ENCODE measurements at regions not wholly inside any gene's neighbourhood (a gene's known extent, or its start where the extent isn't known, plus 50 kb on each side); places are given as distances from the start of the nearest gene placed in this dataset.

GRCh38 chr21:26669215-26669764, 96.2 kb upstream of the CYYR1 start:
- FAIRE-seq = no peak
- no peak for DNase-seq (ENCODE audit: low spot score in 2 of 2)

DNA sequence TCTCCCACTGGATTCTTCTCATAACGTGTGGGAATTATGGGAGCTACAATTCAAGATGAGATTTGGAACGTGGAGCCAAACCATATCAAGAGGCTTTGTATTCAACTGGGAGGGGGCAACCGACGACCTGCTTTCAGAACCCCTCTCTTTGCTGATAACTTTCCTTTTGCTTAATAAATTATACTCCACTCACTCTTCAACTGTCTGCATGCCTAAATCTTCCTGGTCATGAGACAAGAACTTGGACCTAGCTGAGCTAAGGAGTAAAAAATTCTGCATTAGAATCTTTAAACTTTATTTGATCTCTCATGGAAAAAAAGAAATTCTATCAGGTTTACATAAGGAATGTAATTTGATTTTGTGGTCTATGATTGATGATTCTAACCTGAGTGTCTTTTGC, 86.7 kb upstream of the CYYR1 start:
- no peak for FAIRE-seq

GRCh38 chr21:26659182-26659581, 86.1 kb upstream of the CYYR1 start:
- FAIRE-seq (no peak), DNase-seq (ENCODE audit: low spot score in 2 of 2) (no peak)

More for the DNA sequence above, 86.7 kb upstream of the CYYR1 start:
- DNase-seq (ENCODE audit: low spot score in 2 of 2) = no peak

DNA sequence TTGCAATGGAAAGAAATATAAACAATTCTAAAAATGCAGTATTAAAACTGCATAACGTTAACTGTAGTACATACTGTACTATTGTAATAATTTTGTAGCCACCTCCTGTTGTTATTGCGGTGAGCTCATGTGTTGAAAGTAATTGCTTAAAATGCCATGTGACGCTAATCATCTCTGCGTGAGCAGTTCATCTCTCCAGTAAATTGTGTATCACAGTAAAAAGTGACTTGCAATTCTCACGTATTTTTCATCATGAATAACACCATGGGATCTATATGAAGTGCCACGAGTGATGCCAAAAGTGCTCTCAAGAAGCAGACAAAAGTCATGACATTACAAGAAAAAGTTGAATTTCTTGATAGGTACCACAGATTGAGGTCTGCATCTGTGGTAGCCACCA, 82.4 kb upstream of the CYYR1 start:
- FAIRE-seq = no peak
- no peak for DNase-seq (ENCODE audit: low spot score in 2 of 2)

DNA sequence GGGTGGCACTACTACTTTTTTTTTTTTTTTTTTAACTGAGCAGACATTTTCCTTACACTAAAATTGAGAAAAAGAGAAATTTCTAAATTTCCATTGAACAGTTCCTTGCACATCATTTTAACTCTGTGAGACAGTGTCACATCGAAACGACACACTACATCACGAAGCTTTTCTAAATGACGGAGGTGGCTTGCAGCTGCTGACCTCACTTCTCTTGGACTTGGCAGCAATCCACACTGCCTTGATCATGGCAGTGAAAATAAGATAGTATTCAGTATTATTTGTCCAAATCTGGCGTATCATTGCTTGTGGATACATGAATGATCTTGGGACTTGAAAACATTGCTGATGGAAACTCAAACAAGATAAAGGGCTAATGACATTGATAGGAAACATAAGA, 80.3 kb upstream of the CYYR1 start:
- FAIRE-seq (no peak), DNase-seq (ENCODE audit: low spot score in 2 of 2) (no peak)

- FAIRE-seq (no peak), DNase-seq (ENCODE audit: low spot score in 2 of 2) (no peak)
Observed at GRCh38 chr21:26652854-26653253, 79.8 kb upstream of the CYYR1 start.

DNA sequence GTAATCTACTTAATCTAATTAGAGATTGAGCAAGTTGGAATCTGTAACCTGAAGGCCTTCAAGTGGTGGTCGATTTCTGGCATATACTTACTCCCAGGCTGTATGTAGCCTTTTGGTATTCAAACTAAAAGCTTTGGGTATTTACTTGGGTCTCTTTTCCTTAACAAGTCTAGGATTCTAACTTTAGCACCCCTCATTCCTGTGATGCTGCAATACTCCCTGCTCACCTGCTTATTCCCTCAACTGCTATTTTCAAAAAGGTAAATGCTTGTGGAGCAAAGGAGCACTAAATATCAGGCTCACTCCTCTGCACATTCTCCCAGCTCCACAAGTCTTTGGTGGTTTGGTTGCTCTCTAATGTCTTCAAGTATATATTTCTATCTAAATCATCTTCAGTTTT, 68.0 kb upstream of the CYYR1 start:
- FAIRE-seq = no peak
- no peak for DNase-seq (ENCODE audit: low spot score in 2 of 2)

DNA sequence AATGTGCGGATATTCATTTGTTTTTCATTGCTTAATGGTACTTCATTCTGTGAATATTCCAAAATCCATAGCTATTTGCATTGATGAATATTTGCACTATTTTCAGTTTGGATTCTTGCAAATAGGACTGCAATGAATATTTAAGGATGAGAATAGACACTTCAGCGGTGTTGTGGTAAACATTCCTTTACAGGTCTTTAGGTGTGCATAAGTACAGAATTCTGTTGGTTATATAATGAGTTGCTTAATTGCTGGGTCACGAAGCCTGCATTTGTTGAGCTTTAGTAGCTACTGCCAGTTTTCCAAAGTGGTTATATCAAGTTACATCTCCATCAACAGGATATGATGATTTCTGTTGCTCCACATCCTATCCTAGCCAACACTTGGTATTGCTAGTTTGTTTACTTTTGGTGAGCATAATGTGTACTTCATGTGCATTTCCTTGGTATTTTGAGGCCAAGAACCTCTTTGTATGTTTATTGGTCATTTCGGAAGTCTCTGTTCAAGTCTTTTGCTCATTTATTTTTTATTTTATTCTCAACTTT, 64.2 kb upstream of the CYYR1 start:
- no peak for FAIRE-seq
- no peak for DNase-seq (ENCODE audit: low spot score in 2 of 2)

DNA sequence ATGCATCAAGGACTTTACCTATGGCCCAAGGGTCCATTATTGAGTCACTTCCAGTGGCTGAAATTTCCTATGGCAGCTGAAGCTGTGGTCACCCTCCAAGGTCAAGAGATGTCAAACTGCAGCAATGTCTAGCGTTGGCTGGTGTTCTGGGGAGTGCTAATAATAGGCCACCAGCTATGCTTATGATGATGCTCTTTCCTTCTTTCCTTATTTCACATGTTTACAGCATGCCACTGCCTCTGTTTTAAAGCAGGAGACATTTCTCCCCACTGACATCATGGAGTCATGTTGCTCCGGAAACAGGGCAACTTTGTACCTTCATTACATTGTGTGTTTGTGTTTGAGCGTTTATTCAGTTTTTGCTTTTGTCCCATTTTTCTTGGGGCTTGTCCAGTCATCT, 62.6 kb upstream of the CYYR1 start:
- DNase-seq (ENCODE audit: low spot score in 2 of 2) (no peak), FAIRE-seq (no peak)

DNA sequence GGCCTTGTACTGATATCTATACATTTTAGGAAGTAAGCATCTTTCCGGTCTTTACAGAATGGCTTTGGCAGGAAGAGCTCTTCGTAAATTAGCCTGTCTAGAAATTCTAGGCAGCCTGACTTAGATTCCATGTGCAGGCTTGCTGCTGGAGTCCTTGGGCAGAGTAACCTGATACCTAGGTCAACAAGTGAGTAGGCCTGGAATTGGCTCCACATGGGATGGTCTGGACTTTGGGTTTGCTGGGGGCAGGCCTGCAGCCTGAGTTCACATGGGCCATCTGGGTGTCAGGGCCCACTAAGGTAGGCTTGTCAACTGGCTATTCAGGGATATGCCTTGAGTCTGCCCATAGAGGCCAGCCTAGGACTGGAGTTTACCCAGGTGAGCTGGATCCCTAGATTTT, 59.6 kb upstream of the CYYR1 start:
- DNase-seq (ENCODE audit: low spot score in 2 of 2) (no peak), FAIRE-seq (no peak)

DNA sequence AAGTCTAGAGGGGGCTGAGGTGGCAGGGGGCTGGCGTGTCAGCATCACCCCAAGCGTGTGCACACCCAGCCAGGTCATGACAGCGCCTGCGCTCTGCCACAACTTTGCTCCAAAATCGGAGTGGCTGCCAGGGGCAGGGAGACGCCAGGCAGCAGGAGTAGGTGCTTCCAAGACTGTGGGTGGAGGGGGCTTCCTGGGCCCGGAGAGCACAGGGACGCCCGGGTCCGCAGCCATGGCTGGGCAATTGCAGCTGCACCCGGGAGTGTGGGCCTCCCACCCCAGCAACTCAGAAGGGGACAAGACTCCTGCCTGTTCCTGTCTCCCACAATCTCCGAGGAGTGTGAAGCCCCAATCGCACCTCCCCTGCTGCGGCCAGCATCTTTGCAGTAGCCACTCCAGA, 53.1 kb upstream of the CYYR1 start:
- no peak for DNase-seq (ENCODE audit: low spot score in 2 of 2)
- no peak for FAIRE-seq

GRCh38 chr21:26624983-26625519, 52.0 kb upstream of the CYYR1 start:
- no peak for FAIRE-seq
- DNase-seq (ENCODE audit: low spot score in 2 of 2) = no peak

All from frontal cortex (tissue), 3 donors.